Naive thymus-derived CD4-positive, alpha-beta T cell (primary cell): ENCODE measurements at regions not wholly inside any gene's neighbourhood (a gene's known extent, or its start where the extent isn't known, plus 50 kb on each side); places are given as distances from the start of the nearest gene placed in this dataset.

Experiments used
- ATAC-seq: fragments of 150-1000 bp; cut with Tn5 transposase; 2 replicates; pipeline ENCODE4 v1.10.0; 2021; ENCODE audit warnings: mild to moderate bottlenecking, moderate library complexity
- CTCF ChIA-PET: fragments of 350-600 bp; sonication (Branson Sonifier 250); formaldehyde crosslinking; loops from one replicate; lab custom pipeline; 2021; ENCODE audit warnings: antibody characterized with exemption; lab: Charles Lee
- POLR2A ChIA-PET: fragments of 350-600 bp; sonication (Branson Sonifier 250); formaldehyde crosslinking; loops from one replicate; lab custom pipeline; 2021; ENCODE audit warnings: antibody characterized with exemption, inconsistent platforms; lab: Charles Lee
- DNase-seq, 9 donors: peaks; one replicate each; pipeline versions ENCODE4 v3.0.0 to v3.0.0-alpha.2; 2020 to 2022; ENCODE audit warnings: mixed read lengths in 1 of 9
- H3K27ac ChIP-seq: one replicate; pipeline ENCODE4 v1.7.0; 2013; ENCODE audit warnings: mild to moderate bottlenecking, low read depth, low read length, moderate library complexity
- H3K27me3 ChIP-seq, 2 donors: one replicate each; pipeline ENCODE4 v1.7.0; 2013; ENCODE audit warnings: low read length in 2 of 2, mild to moderate bottlenecking in 2 of 2, moderate library complexity in 2 of 2; ENCODE audit not compliant: control insufficient read depth in 2 of 2, insufficient read depth in 2 of 2
- H3K36me3 ChIP-seq, 3 experiments: 1 replicate in 2 of 3; 2 replicates in 1 of 3; pipeline ENCODE4 v1.7.0; 2013; ENCODE audit warnings: low read length in 3 of 3, mild to moderate bottlenecking in 3 of 3, moderate library complexity in 1 of 3; ENCODE audit not compliant: insufficient read depth in 3 of 3, control insufficient read depth in 2 of 3
- H3K4me1 ChIP-seq, 2 donors: one replicate each; pipeline ENCODE4 v1.7.0; 2013; ENCODE audit warnings: low read length in 2 of 2, mild to moderate bottlenecking in 2 of 2, moderate library complexity in 1 of 2; ENCODE audit not compliant: control insufficient read depth in 2 of 2, insufficient read depth in 2 of 2
- H3K4me3 ChIP-seq: 2 replicates; pipeline ENCODE4 v1.7.0; 2013; ENCODE audit warnings: mild to moderate bottlenecking, low read length
- H3K9me3 ChIP-seq, 3 experiments: 1 replicate in 2 of 3; 2 replicates in 1 of 3; pipeline ENCODE4 v1.7.0; 2013; ENCODE audit warnings: low read length in 3 of 3; ENCODE audit not compliant: control insufficient read depth in 2 of 3
- H3K27ac Mint-ChIP-seq, 9 donors: one replicate each; pipeline ENCODE4 v1.8.0; 2020 to 2022; ENCODE audit warnings: mixed read lengths in 9 of 9, mild to moderate bottlenecking in 8 of 9, moderate library complexity in 5 of 9, inconsistent platforms in 2 of 9
- H3K27me3 Mint-ChIP-seq, 5 donors: one replicate each; pipeline ENCODE4 v1.8.0; 2021 to 2022; ENCODE audit warnings: mixed read lengths in 5 of 5, mild to moderate bottlenecking in 1 of 5
- H3K36me3 Mint-ChIP-seq, 5 donors: one replicate each; pipeline ENCODE4 v1.8.0; 2020 to 2022; ENCODE audit warnings: mixed read lengths in 5 of 5, mild to moderate bottlenecking in 3 of 5, inconsistent platforms in 1 of 5
- H3K4me1 Mint-ChIP-seq, 7 donors: one replicate each; pipeline ENCODE4 v1.8.0; 2020 to 2022; ENCODE audit warnings: mixed read lengths in 7 of 7, mild to moderate bottlenecking in 3 of 7, inconsistent platforms in 1 of 7
- H3K4me3 Mint-ChIP-seq, 10 donors: one replicate each; pipeline ENCODE4 v1.8.0; 2020 to 2022; ENCODE audit warnings: mild to moderate bottlenecking in 10 of 10, mixed read lengths in 10 of 10, moderate library complexity in 6 of 10, inconsistent platforms in 2 of 10
- H3K9me3 Mint-ChIP-seq, 11 donors: one replicate each; pipeline ENCODE4 v1.8.0; 2020 to 2022; ENCODE audit warnings: mixed read lengths in 11 of 11, mild to moderate bottlenecking in 4 of 11, inconsistent platforms in 1 of 11, moderate library complexity in 1 of 11
- intact Hi-C, 2 donors: fragments of 100-400 bp; cut with micrococcal nuclease; formaldehyde crosslinking; loops; one replicate each; pipeline ENCODE4 v1.15.1; 2023

DNA sequence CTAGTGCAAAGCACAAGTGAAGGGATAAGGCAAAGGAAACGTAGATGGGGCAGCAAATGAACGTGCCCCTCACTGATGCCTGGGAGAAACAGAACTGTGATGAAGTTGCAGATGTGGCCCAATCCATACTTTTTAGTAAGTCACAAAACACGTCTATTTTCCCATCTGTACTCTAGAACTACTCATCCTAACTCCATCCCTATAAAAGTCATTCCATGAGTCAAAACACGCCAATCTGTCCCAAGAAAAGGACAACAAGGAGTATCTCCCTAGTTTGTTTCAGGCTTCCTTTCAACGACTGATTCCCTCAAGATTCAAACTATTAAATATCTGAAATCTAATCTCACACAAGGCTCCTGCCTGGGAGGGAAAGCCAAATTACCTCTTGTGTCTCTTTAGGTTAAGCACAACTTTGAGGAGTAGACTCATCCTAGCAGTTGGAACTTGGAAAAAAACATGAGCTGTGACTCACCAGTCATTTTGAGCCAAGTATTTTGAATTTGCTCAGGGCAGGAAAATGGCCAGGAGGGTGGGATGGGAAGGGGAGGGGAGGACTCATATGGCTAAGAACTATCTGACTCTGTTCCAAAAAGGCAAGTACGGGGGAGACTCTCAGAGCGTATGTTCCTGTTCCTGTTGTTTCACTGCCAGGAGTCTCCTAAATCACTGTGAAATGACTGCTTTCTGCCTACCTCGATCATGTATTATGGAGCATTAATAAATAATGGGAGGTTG lies 214.5 kb upstream of the CAMK1G start:
- Histone ChIP-seq H3K36me3 (no peaks in the 10 kb centered on the region), H3K9me3 (no peaks in the 10 kb centered on the region), H3K27ac (no peak overlapping the region), H3K4me1 (no peaks in the 10 kb centered on the region), H3K4me3 (no peak overlapping the region), H3K27me3 (no peaks in the 10 kb centered on the region)
- Mint-ChIP-seq H3K36me3 (no peaks in the 10 kb centered on the region), H3K27me3 (peaks cover 8 to 19% (median 17%) of the 10 kb centered on the region in 5 donors), H3K27ac (no peak overlapping the region), H3K4me1 (no peaks in the 10 kb centered on the region), H3K9me3 (peaks cover 0 to 5% (median 0%) of the 10 kb centered on the region in 11 donors), H3K4me3 (no peak overlapping the region)
- ChIA-PET POLR2A (no interaction called here), CTCF (no interaction called here)
- intact Hi-C loops = no loop called here
- ATAC-seq (no peak), DNase-seq (no peak)

GRCh38 chr1:209370241-209370995 lies 213.1 kb upstream of the CAMK1G start:
- CTCF ChIA-PET = no interaction called here
- DNase-seq (no peak), ATAC-seq (no peak)
- Mint-ChIP-seq H3K36me3 (no peaks in the 10 kb centered on the region), H3K27me3 (peaks cover 8 to 22% (median 14%) of the 10 kb centered on the region in 5 donors), H3K4me1 (no peaks in the 10 kb centered on the region), H3K4me3 (no peak overlapping the region), H3K27ac (no peak overlapping the region), H3K9me3 (peaks cover 0 to 4% (median 0%) of the 10 kb centered on the region in 11 donors)
- Histone ChIP-seq H3K36me3 (no peaks in the 10 kb centered on the region), H3K9me3 (no peaks in the 10 kb centered on the region), H3K27me3 (no peaks in the 10 kb centered on the region), H3K4me3 (no peak overlapping the region), H3K27ac (no peak overlapping the region), H3K4me1 (no peaks in the 10 kb centered on the region)
- POLR2A ChIA-PET = no interaction called here
- intact Hi-C loops = no loop called here

- H3K27me3 Mint-ChIP-seq = peaks cover 0 to 20% (median 5%) of the 10 kb centered on the region in 5 donors
- ChIA-PET POLR2A (no interaction called here), CTCF (no interaction called here)
- Histone ChIP-seq H3K9me3 (no peaks in the 10 kb centered on the region), H3K36me3 (no peaks in the 10 kb centered on the region), H3K4me3 (no peak overlapping the region), H3K27ac (no peak overlapping the region), H3K4me1 (no peaks in the 10 kb centered on the region), H3K27me3 (no peaks in the 10 kb centered on the region)
- no peaks in the 10 kb centered on the region for H3K4me1 Mint-ChIP-seq
- ATAC-seq (no peak), DNase-seq (no peak)
- H3K27ac Mint-ChIP-seq = no peak overlapping the region
- no peaks in the 10 kb centered on the region for H3K36me3 Mint-ChIP-seq
- intact Hi-C loops = no loop called here
- no peak overlapping the region for H3K4me3 Mint-ChIP-seq
- H3K9me3 Mint-ChIP-seq = peaks cover 0 to 3% (median 0%) of the 10 kb centered on the region in 11 donors
Measured at GRCh38 chr1:209375097-209375496, 208.4 kb upstream of the CAMK1G start.

GRCh38 chr1:209375671-209376365 lies 207.7 kb upstream of the CAMK1G start:
- Histone ChIP-seq H3K4me3 (no peak overlapping the region), H3K36me3 (no peaks in the 10 kb centered on the region), H3K27ac (no peak overlapping the region), H3K27me3 (no peaks in the 10 kb centered on the region), H3K4me1 (no peaks in the 10 kb centered on the region), H3K9me3 (no peaks in the 10 kb centered on the region)
- Mint-ChIP-seq H3K9me3 (peaks cover 0 to 3% (median 0%) of the 10 kb centered on the region in 11 donors), H3K4me1 (peaks cover 0 to 1% (median 0%) of the 10 kb centered on the region in 7 donors), H3K27me3 (peaks cover 0 to 20% (median 5%) of the 10 kb centered on the region in 5 donors), H3K27ac (no peak overlapping the region), H3K36me3 (no peaks in the 10 kb centered on the region), H3K4me3 (no peak overlapping the region)
- no peak for DNase-seq
- intact Hi-C loops = no loop called here
- no peak for ATAC-seq
- POLR2A ChIA-PET = no interaction called here
- CTCF ChIA-PET = no interaction called here

- ChIA-PET POLR2A (no interaction called here), CTCF (no interaction called here)
- intact Hi-C loops = no loop called here
- Histone ChIP-seq H3K27me3 (no peaks in the 10 kb centered on the region), H3K36me3 (no peaks in the 10 kb centered on the region), H3K4me3 (no peak overlapping the region), H3K4me1 (no peaks in the 10 kb centered on the region), H3K27ac (no peak overlapping the region), H3K9me3 (no peaks in the 10 kb centered on the region)
- Mint-ChIP-seq H3K9me3 (peaks cover 0 to 2% (median 0%) of the 10 kb centered on the region in 11 donors), H3K4me1 (peaks cover 0 to 1% (median 0%) of the 10 kb centered on the region in 7 donors), H3K4me3 (no peak overlapping the region), H3K36me3 (no peaks in the 10 kb centered on the region), H3K27me3 (peaks cover 0 to 19% (median 5%) of the 10 kb centered on the region in 5 donors), H3K27ac (no peak overlapping the region)
- no peak for DNase-seq
- ATAC-seq = no peak
Measured at GRCh38 chr1:209376774-209377173, 206.7 kb upstream of the CAMK1G start.

DNA sequence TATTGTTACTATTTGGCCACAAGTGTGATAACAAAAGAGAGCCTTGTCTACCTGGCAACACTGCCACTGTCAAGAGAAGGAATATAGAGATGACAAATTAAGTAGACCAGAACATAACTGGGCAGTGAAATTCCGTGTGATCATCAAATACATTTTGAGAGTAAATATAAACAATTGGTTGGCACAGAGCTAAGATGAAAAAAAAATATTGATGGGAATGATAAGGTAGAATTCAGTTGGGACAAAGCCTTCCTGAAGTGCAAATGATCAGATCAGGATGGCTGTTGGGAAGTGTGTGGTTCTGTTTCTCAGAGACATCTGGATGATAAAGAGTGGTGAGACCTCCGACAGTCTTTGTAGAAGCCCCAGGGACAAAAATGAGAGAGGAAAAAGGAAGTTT lies 205.5 kb upstream of the CAMK1G start:
- Mint-ChIP-seq H3K4me1 (peaks cover 0 to 1% (median 0%) of the 10 kb centered on the region in 7 donors), H3K27me3 (peaks cover 0 to 16% (median 5%) of the 10 kb centered on the region in 5 donors), H3K9me3 (peaks cover 0 to 2% (median 0%) of the 10 kb centered on the region in 11 donors), H3K27ac (no peak overlapping the region), H3K4me3 (no peak overlapping the region), H3K36me3 (no peaks in the 10 kb centered on the region)
- ChIA-PET POLR2A (no interaction called here), CTCF (no interaction called here)
- Histone ChIP-seq H3K36me3 (no peaks in the 10 kb centered on the region), H3K9me3 (no peaks in the 10 kb centered on the region), H3K4me3 (no peak overlapping the region), H3K4me1 (no peaks in the 10 kb centered on the region), H3K27ac (no peak overlapping the region), H3K27me3 (no peaks in the 10 kb centered on the region)
- DNase-seq (no peak), ATAC-seq (no peak)
- intact Hi-C loops = no loop called here
